IPS-20b (cell line): ENCODE measurements at regions not wholly inside any gene's neighbourhood (a gene's known extent, or its start where the extent isn't known, plus 50 kb on each side); places are given as distances from the start of the nearest gene placed in this dataset.

Source experiments
- H3K27ac ChIP-seq: one replicate; pipeline ENCODE4 v1.5.1; 2013; ENCODE audit warnings: low read length
- H3K27me3 ChIP-seq: 2 replicates; pipeline ENCODE4 v1.6.1; 2013; ENCODE audit warnings: mild to moderate bottlenecking, low read length, inconsistent platforms; ENCODE audit not compliant: insufficient read depth
- H3K36me3 ChIP-seq: 2 replicates; pipeline ENCODE4 v1.6.1; 2013; ENCODE audit warnings: low read depth, mild to moderate bottlenecking, inconsistent platforms, low read length, moderate library complexity; ENCODE audit not compliant: insufficient read depth
- H3K4me1 ChIP-seq: 2 replicates; pipeline ENCODE4 v1.6.1; 2013; ENCODE audit warnings: mild to moderate bottlenecking, control low read depth, inconsistent platforms, low read length, moderate library complexity; ENCODE audit not compliant: insufficient read depth
- H3K4me3 ChIP-seq: 2 replicates; pipeline ENCODE4 v1.5.1; 2013; ENCODE audit warnings: mild to moderate bottlenecking, low read length, inconsistent platforms
- H3K9ac ChIP-seq: 2 replicates; pipeline ENCODE4 v1.6.1; 2013; ENCODE audit warnings: low read depth, mild to moderate bottlenecking, inconsistent platforms, low read length, moderate library complexity
- H3K9me3 ChIP-seq: 2 replicates; pipeline ENCODE4 v1.6.1; 2013; ENCODE audit warnings: mild to moderate bottlenecking, low read depth, low read length, inconsistent platforms; ENCODE audit not compliant: insufficient read depth

GRCh38 chr2:226155093-226155875 is 644.3 kb downstream of the IRS1 start:
- H3K9ac ChIP-seq = no peak overlapping the region
- no peaks in the 10 kb centered on the region for H3K36me3 ChIP-seq
- H3K27ac ChIP-seq = no peak overlapping the region
- H3K27me3 ChIP-seq = no peaks in the 10 kb centered on the region
- H3K9me3 ChIP-seq = no peaks in the 10 kb centered on the region
- H3K4me3 ChIP-seq = no peak overlapping the region
- H3K4me1 ChIP-seq = peaks cover 26% of the 10 kb centered on the region

DNA sequence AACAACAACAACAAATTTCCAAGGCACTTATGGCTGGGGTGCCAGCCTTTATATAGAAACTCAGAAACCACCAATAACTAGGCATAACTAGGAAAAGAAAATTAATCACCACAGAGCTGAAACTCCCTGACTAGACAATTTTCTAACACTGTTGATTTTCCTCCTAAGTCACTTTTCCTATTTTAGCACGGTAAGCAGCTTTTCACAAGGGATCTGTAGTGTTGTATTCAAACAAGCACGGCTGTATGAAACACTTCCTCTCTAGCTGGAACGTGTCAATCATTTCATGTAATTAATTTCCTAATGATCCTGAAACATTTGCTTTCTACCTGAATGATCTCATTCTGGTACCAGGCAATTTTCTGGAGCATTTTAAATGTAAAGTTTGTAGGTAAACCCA is 645.0 kb downstream of the IRS1 start:
- Histone ChIP-seq H3K27me3 (no peaks in the 10 kb centered on the region), H3K4me3 (no peak overlapping the region), H3K4me1 (peaks cover 22% of the 10 kb centered on the region), H3K9ac (no peak overlapping the region), H3K9me3 (no peaks in the 10 kb centered on the region), H3K36me3 (no peaks in the 10 kb centered on the region), H3K27ac (no peak overlapping the region)

DNA sequence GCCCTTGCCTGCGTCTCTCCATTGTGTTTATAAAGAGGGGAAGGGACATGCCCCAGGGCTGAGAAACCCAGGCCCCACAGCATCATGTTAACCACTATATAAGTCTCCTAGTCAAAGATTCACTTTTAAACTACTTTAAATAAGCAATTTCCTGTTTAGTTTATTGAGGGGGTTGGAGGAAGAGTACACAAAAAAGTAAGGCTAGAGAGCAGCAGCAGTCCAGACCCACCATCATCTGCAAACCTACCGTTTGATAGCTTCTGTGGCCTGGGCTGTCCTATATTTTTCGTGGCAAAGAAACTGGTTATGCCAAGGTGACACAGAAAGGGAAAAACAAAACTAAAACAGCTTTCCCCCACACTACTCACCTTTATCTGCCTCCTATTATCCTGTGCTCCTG is 646.1 kb downstream of the IRS1 start:
- H3K27ac ChIP-seq = no peak overlapping the region

DNA sequence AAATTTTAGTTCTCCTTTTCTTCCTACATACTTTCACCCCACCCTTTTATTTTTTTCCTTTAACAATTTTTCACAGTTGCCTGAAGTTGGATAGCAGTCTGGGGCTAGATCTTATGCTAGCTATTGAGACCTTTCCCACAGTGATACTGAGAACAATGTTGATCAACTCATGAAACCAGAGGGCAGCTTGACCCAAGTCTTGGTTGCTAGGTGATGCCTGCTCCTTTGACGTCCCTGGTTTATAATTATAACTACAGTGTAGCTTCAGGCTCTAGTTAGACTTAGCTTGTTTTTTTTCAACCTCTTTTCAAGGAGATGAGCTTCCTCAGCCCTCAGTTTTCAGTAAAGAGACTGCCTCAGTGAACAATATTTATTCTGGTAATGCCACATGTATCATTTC is 648.5 kb downstream of the IRS1 start:
- Histone ChIP-seq H3K9ac (no peak overlapping the region), H3K36me3 (no peaks in the 10 kb centered on the region), H3K27ac (no peak overlapping the region)

More for the DNA sequence above, 646.1 kb downstream of the IRS1 start:
- no peaks in the 10 kb centered on the region for H3K36me3 ChIP-seq
- H3K9me3 ChIP-seq = no peaks in the 10 kb centered on the region
- H3K27me3 ChIP-seq = no peaks in the 10 kb centered on the region
- H3K4me1 ChIP-seq = peaks cover 12% of the 10 kb centered on the region; the same call in 1 of the 2 replicates
- no peak overlapping the region for H3K9ac ChIP-seq
- no peak overlapping the region for H3K4me3 ChIP-seq

GRCh38 chr2:226143091-226143490 is 656.5 kb downstream of the IRS1 start:
- Histone ChIP-seq H3K36me3 (no peaks in the 10 kb centered on the region), H3K4me3 (no peak overlapping the region), H3K4me1 (no peaks in the 10 kb centered on the region), H3K9me3 (no peaks in the 10 kb centered on the region), H3K27ac (no peak overlapping the region), H3K27me3 (no peaks in the 10 kb centered on the region), H3K9ac (no peak overlapping the region)

More for the DNA sequence above, 648.5 kb downstream of the IRS1 start:
- Histone ChIP-seq H3K27me3 (no peaks in the 10 kb centered on the region), H3K9me3 (no peaks in the 10 kb centered on the region), H3K4me1 (0 out of 2 replicates have a peak, but pooled peaks cover 8% of the 10 kb centered on the region), H3K4me3 (no peak overlapping the region)

- Histone ChIP-seq H3K9me3 (no peaks in the 10 kb centered on the region), H3K4me3 (no peak overlapping the region), H3K36me3 (no peaks in the 10 kb centered on the region), H3K9ac (no peak overlapping the region), H3K4me1 (no peaks in the 10 kb centered on the region), H3K27ac (no peak overlapping the region), H3K27me3 (no peaks in the 10 kb centered on the region)
These were observed 657.2 kb downstream of the IRS1 start for GRCh38 chr2:226142463-226142862.

- Histone ChIP-seq H3K27me3 (no peaks in the 10 kb centered on the region), H3K9ac (no peak overlapping the region), H3K4me1 (no peaks in the 10 kb centered on the region), H3K36me3 (no peaks in the 10 kb centered on the region), H3K27ac (no peak overlapping the region), H3K4me3 (no peak overlapping the region), H3K9me3 (no peaks in the 10 kb centered on the region)
These were observed 659.0 kb downstream of the IRS1 start for GRCh38 chr2:226140594-226140993.

DNA sequence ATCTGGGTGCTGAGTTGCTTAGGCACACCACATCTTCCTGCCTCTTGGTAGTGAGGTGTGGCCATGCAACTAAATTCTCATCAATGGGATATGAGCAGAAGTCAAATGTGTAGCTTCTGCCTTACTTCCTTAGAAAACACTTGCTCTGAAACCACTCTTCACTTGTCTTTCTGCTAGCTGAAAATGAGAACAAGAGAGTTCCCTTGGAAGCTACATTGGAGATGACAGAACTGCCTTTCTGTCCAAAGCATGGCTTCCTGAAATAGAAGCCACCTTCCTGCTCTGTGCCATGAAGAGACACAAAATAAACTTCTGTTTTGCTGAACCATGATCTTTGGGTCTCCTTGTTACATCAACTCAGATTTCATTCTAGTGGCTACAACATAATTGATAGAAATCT is 659.9 kb downstream of the IRS1 start:
- Histone ChIP-seq H3K27me3 (no peaks in the 10 kb centered on the region), H3K9ac (no peak overlapping the region), H3K36me3 (no peaks in the 10 kb centered on the region), H3K4me3 (no peak overlapping the region), H3K9me3 (no peaks in the 10 kb centered on the region), H3K4me1 (no peaks in the 10 kb centered on the region), H3K27ac (no peak overlapping the region)

GRCh38 chr2:226137201-226137811 is 662.3 kb downstream of the IRS1 start:
- Histone ChIP-seq H3K36me3 (no peaks in the 10 kb centered on the region), H3K9ac (no peak overlapping the region), H3K9me3 (no peaks in the 10 kb centered on the region), H3K27ac (no peak overlapping the region), H3K4me3 (no peak overlapping the region), H3K27me3 (no peaks in the 10 kb centered on the region), H3K4me1 (peaks cover 6% of the 10 kb centered on the region)

- no peaks in the 10 kb centered on the region for H3K36me3 ChIP-seq
- H3K27ac ChIP-seq = no peak overlapping the region
- peaks cover 10% of the 10 kb centered on the region for H3K4me1 ChIP-seq
- no peak overlapping the region for H3K9ac ChIP-seq
- no peak overlapping the region for H3K4me3 ChIP-seq
- no peaks in the 10 kb centered on the region for H3K27me3 ChIP-seq
- H3K9me3 ChIP-seq = no peaks in the 10 kb centered on the region
These were observed 662.9 kb downstream of the IRS1 start for GRCh38 chr2:226136739-226137138.

DNA sequence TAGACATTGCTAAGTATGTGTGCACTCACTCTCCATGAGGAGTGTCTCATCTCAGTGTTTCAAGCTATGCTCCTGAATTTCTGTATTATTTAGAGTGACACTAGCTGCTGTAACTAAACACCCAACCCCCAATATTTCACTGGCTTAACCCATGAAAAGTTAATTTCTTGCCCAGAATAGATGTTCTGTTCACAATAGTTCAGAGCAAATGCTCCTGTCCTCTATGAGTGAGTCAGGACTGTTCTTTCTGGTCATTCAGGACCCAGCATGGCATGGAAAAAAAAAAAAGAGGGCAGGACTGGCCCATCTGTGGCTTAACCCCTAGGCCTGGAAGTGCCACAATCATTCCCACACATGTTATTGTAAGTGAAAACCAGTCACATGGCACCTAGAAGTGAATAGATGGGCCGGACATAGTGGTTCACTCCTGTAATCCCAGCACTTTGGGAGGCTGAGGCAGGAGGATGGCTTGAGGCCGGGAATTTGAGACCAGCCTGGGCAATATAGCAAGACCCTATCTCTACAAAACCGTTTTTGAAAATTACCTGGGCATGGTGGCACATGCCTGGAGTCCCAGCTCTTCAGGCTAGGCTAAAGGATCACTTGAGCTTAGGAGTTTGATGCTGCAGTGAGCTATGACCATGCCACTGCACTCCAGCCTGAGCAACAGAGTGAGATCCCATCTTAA is 663.6 kb downstream of the IRS1 start:
- H3K27me3 ChIP-seq = no peaks in the 10 kb centered on the region
- H3K27ac ChIP-seq = no peak overlapping the region
- H3K9ac ChIP-seq = no peak overlapping the region
- H3K4me3 ChIP-seq = no peak overlapping the region
- H3K9me3 ChIP-seq = no peaks in the 10 kb centered on the region
- H3K36me3 ChIP-seq = no peaks in the 10 kb centered on the region
- H3K4me1 ChIP-seq = peaks cover 10% of the 10 kb centered on the region
